AG04450 (cell line): ENCODE measurements at regions not wholly inside any gene's neighbourhood (a gene's known extent, or its start where the extent isn't known, plus 50 kb on each side); places are given as distances from the start of the nearest gene placed in this dataset.

Experiments
- CTCF ChIA-PET: fragments of 300-600, 350-600 bp; formaldehyde crosslinking; extraction: SDS; loops from one replicate; lab custom pipeline; 2022; ENCODE audit warnings: antibody characterized with exemption, inconsistent platforms; lab: Charles Lee
- POLR2A ChIA-PET: fragments of 350-600 bp; formaldehyde crosslinking; extraction: SDS; loops from one replicate; lab custom pipeline; 2021; ENCODE audit warnings: antibody characterized with exemption, inconsistent platforms; lab: Yijun Ruan, JAX
- DNase-seq: peaks from one replicate; pipeline ENCODE4 v3.0.0-alpha.2; 2011; ENCODE audit warnings: low read depth, low spot score
- H3K27ac ChIP-seq: one replicate; pipeline ENCODE4 v1.5.1; 2012; ENCODE audit warnings: low read depth, low read length, control low read depth
- H3K27me3 ChIP-seq: one replicate; pipeline ENCODE4 v1.6.0; 2012; ENCODE audit warnings: low read length; ENCODE audit not compliant: control insufficient read depth, insufficient read depth
- H3K4me3 ChIP-seq: 2 replicates; pipeline ENCODE4 v1.5.1; 2011; ENCODE audit warnings: mild to moderate bottlenecking, low read depth, low read length, control low read depth
- H3K9me3 ChIP-seq: 2 replicates; pipeline ENCODE4 v1.5.1; 2012; ENCODE audit warnings: low read length; ENCODE audit not compliant: control insufficient read depth, insufficient read depth
- CTCF ChIP-seq: IDR thresholded peaks from 2 replicates; pipeline ENCODE4 v1.5.1; 2011; ENCODE audit warnings: low read depth, low read length, control low read depth, inconsistent platforms

GRCh38 chr1:99173900-99174299 lies 90.4 kb upstream of the PLPPR4 start:
- Histone ChIP-seq H3K9me3 (no peaks in the 10 kb centered on the region), H3K4me3 (no peak overlapping the region), H3K27ac (no peak overlapping the region), H3K27me3 (no peaks in the 10 kb centered on the region)
- ChIA-PET CTCF (interaction anchor here (1.0 kb wide), 1 partner anchor 379 kb away, joined by 3 read pairs; no protein-coding TSS in a partner anchor), POLR2A (no interaction called here)
- TF ChIP-seq CTCF: no peak
- no peak for DNase-seq

GRCh38 chr1:99176753-99177152 lies 87.5 kb upstream of the PLPPR4 start:
- no peak overlapping the region for H3K27ac ChIP-seq
- POLR2A ChIA-PET: no interaction called here
- CTCF ChIA-PET: interaction anchor here (0.6 to 2.1 kb wide), 5 partner anchors 303 to 530 kb away, joined by 3 to 18 read pairs (median 3); no protein-coding TSS in a partner anchor
- DNase-seq: no peak
- H3K27me3 ChIP-seq: no peaks in the 10 kb centered on the region
- no peaks in the 10 kb centered on the region for H3K9me3 ChIP-seq
- H3K4me3 ChIP-seq: no peak overlapping the region
- no peak for TF ChIP-seq CTCF

DNA sequence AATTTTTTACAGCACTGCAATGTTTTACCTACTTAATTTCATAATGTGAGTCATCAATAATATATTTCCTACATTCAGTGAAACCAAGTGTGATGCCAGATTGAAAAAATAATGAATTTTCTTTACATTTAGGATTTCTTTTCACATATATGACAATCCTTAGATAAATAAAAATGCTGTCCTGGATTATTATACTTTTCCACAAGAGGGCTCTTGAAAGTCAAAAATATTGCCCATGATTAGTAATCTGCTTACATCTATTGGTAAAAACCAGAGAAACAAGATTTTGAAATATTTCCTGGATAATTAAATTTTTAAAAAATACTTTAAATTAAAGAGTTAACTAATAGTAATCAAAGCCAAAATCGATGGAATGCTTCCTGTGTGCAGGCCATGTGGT lies 86.8 kb upstream of the PLPPR4 start:
- POLR2A ChIA-PET: no interaction called here
- CTCF ChIA-PET: interaction anchor here (0.8 kb wide), 2 partner anchors 303 to 305 kb away, joined by 4 to 5 read pairs; no protein-coding TSS in a partner anchor
- H3K4me3 ChIP-seq: no peak overlapping the region
- no peaks in the 10 kb centered on the region for H3K9me3 ChIP-seq
- no peak for DNase-seq
- H3K27ac ChIP-seq: no peak overlapping the region
- no peaks in the 10 kb centered on the region for H3K27me3 ChIP-seq
- 0 out of 2 replicates have a peak, but pooled peaks have one; percentile 19 for TF ChIP-seq CTCF

GRCh38 chr1:99180343-99180808 lies 83.9 kb upstream of the PLPPR4 start:
- Histone ChIP-seq H3K9me3 (no peaks in the 10 kb centered on the region), H3K27me3 (no peaks in the 10 kb centered on the region), H3K27ac (no peak overlapping the region), H3K4me3 (no peak overlapping the region)
- TF ChIP-seq CTCF: peak; percentile 84
- DNase-seq: peak; percentile 51
- CTCF ChIA-PET: interaction anchor here (0.5 to 6.6 kb wide), 28 partner anchors 9 to 619 kb away, joined by 3 to 137 read pairs (median 4); no protein-coding TSS in a partner anchor
- POLR2A ChIA-PET: no interaction called here

DNA sequence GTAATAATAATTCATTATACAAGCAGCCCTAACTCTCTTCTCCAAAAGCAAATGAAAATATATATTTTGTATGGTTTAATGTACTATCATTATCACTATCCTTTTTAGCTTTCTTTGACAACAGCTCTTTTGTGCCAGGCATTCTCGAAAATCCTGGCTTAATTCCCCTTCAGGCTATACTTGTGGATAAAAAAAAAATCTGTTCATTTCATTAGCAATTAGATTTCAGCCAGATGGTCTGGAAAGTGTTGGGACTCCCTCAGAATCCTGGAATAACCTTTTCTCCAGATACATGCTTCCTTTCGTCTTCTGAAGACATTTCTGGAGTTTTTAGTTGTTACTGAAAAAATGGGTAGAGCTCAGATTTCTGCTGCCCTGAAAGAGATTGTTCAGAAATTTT lies 83.4 kb upstream of the PLPPR4 start:
- ChIA-PET POLR2A (no interaction called here), CTCF (interaction anchor here (0.5 to 6.6 kb wide), 29 partner anchors 9 to 618 kb away, joined by 3 to 137 read pairs (median 3); no protein-coding TSS in a partner anchor)
- TF ChIP-seq CTCF: no peak
- no peaks in the 10 kb centered on the region for H3K27me3 ChIP-seq
- no peak overlapping the region for H3K27ac ChIP-seq
- H3K9me3 ChIP-seq: no peaks in the 10 kb centered on the region
- H3K4me3 ChIP-seq: no peak overlapping the region
- no peak for DNase-seq
